ENCODE measurements at regions not wholly inside any gene's neighbourhood (a gene's known extent, or its start where the extent isn't known, plus 50 kb on each side); places are given as distances from the start of the nearest gene placed in this dataset.

DNA sequence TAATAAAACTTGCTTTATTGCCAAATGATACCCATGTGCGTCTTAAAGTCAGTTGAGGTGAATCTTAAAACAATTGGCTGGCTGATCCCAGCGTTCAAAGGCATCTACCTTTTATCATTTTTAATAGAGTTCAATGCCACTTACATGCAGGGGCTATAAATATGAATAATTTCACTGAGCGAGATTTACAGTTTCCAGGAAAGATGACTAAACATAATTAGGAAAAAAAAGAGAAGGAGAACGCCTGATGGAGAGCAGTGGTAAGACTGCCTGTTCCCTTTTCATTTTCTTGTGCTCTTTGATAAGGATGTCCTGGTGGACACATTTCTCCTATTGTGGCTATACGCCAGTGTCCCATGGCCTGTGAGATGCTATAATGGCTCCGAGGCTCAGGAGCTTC, 139.9 kb upstream of the SLC22A23 start:
- Histone ChIP-seq H3K27ac (no peak overlapping the region), H3K36me3 (no peaks in the 10 kb centered on the region), H3K4me1 (ENCODE audit: control insufficient read depth in 1 of 2, insufficient read depth in 1 of 2, low read depth in 1 of 2, low read length in 1 of 2) (peaks cover 15 to 32% of the 10 kb centered on the region in 2 experiments), H3K9me3 (no peaks in the 10 kb centered on the region), H3K27me3 (peaks cover 21% of the 10 kb centered on the region), H3K4me3 (ENCODE audit: low read depth in 1 of 2, low read length in 1 of 2) (no peak overlapping the region)
- TF ChIP-seq, protein P1, sequence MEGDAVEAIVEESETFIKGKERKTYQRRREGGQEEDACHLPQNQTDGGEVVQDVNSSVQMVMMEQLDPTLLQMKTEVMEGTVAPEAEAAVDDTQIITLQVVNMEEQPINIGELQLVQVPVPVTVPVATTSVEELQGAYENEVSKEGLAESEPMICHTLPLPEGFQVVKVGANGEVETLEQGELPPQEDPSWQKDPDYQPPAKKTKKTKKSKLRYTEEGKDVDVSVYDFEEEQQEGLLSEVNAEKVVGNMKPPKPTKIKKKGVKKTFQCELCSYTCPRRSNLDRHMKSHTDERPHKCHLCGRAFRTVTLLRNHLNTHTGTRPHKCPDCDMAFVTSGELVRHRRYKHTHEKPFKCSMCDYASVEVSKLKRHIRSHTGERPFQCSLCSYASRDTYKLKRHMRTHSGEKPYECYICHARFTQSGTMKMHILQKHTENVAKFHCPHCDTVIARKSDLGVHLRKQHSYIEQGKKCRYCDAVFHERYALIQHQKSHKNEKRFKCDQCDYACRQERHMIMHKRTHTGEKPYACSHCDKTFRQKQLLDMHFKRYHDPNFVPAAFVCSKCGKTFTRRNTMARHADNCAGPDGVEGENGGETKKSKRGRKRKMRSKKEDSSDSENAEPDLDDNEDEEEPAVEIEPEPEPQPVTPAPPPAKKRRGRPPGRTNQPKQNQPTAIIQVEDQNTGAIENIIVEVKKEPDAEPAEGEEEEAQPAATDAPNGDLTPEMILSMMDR (IDR thresholded peaks at IDR 0.05), result no peak

DNA sequence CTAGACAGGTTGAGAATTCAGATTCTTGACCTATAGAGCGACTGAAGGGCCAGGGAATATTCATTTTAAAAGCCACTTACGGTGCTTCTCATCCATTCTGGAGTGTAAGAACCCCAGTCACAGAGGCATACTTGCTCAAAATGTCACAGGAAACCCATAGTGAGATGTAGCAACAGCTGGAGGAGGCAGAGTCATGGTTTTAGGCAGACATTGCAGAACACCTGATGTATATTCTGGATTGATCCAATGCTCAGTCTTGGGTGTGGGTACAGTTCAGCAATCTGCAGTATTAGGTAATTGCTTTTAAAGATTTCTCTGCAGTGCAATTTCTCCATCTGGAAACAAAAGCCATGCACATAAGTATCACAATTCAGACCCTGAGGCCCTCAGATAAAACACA, 137.4 kb upstream of the SLC22A23 start:
- Histone ChIP-seq H3K4me3 (ENCODE audit: low read depth in 1 of 2, low read length in 1 of 2) (no peak overlapping the region), H3K9me3 (no peaks in the 10 kb centered on the region), H3K27me3 (peaks cover 29% of the 10 kb centered on the region), H3K4me1 (ENCODE audit: control insufficient read depth in 1 of 2, insufficient read depth in 1 of 2, low read depth in 1 of 2, low read length in 1 of 2) (peaks cover 15 to 32% of the 10 kb centered on the region in 2 experiments), H3K27ac (no peak overlapping the region), H3K36me3 (no peaks in the 10 kb centered on the region)
- TF ChIP-seq, protein P1 (IDR thresholded peaks at IDR 0.05), result no peak

GRCh38 chr6:3593161-3593560, 136.3 kb upstream of the SLC22A23 start:
- Histone ChIP-seq H3K27me3 (peaks cover 29% of the 10 kb centered on the region), H3K4me1 (ENCODE audit: control insufficient read depth in 1 of 2, insufficient read depth in 1 of 2, low read depth in 1 of 2, low read length in 1 of 2) (peaks cover 15 to 32% of the 10 kb centered on the region in 2 experiments), H3K9me3 (no peaks in the 10 kb centered on the region), H3K4me3 (ENCODE audit: low read depth in 1 of 2, low read length in 1 of 2) (no peak overlapping the region), H3K36me3 (no peaks in the 10 kb centered on the region), H3K27ac (no peak overlapping the region)
- TF ChIP-seq, protein P1 (IDR thresholded peaks at IDR 0.05), result no peak

DNA sequence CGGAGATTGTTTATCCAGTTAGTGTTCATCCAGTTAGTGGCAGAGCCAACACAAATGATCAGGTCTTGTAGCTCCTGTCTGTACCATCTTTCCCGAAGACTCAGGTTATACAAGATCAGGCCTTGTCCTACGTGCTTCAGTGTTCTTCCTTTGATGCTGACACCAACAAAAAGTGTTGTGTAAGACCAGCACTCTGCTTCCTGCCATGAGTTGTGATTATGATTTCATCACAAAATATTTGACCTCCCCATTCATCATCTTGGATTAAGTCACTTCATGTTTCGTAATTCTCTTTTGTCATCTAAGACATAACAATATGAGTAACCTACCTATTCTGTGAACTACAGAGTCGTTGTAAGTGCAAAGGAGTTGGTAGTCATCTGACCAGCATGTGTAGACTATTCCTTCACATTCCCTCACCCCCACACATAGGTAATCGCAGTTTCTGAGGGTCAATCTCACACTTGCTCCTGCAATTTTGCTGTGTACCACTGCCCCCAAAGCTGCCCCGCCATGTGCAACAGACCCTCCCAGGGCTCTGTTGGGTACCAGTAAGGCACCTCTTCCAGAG, 135.6 kb upstream of the SLC22A23 start:
- peaks cover 15 to 32% of the 10 kb centered on the region in 2 experiments for H3K4me1 ChIP-seq (ENCODE audit: control insufficient read depth in 1 of 2, insufficient read depth in 1 of 2, low read depth in 1 of 2, low read length in 1 of 2)
- TF ChIP-seq, protein P1 (IDR thresholded peaks at IDR 0.05), result no peak
- no peaks in the 10 kb centered on the region for H3K36me3 ChIP-seq
- no peaks in the 10 kb centered on the region for H3K9me3 ChIP-seq
- H3K27me3 ChIP-seq, result peaks cover 24% of the 10 kb centered on the region
- H3K4me3 ChIP-seq (ENCODE audit: low read depth in 1 of 2, low read length in 1 of 2), result no peak overlapping the region
- H3K27ac ChIP-seq, result no peak overlapping the region

DNA sequence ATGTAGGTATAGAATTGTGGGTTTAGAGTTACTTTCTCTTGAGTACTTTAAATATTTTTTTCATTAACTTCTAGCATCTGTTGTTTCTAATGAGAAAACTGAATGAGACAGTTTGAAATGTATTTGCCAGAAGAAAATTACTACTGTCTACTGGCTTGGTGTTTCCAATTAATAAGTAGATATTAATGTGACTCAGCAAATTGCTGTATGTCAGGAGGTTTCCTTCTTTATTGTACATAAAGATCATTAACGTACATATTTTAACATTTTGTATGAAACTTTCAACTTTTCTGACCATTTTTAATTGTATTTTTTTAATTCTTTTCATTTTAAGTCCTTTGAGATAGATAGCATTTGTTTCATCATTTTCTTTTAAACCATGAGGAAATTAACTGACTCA, 135.1 kb upstream of the SLC22A23 start:
- Histone ChIP-seq H3K36me3 (no peaks in the 10 kb centered on the region), H3K9me3 (no peaks in the 10 kb centered on the region), H3K27me3 (peaks cover 19% of the 10 kb centered on the region), H3K4me3 (ENCODE audit: low read depth in 1 of 2, low read length in 1 of 2) (no peak overlapping the region), H3K27ac (no peak overlapping the region), H3K4me1 (ENCODE audit: control insufficient read depth in 1 of 2, insufficient read depth in 1 of 2, low read depth in 1 of 2, low read length in 1 of 2) (peaks cover 15 to 32% of the 10 kb centered on the region in 2 experiments)
- TF ChIP-seq, protein P1 (IDR thresholded peaks at IDR 0.05), result no peak

Measured in neutrophil (primary cell).